GM23338 (cell line): ENCODE measurements at regions not wholly inside any gene's neighbourhood (a gene's known extent, or its start where the extent isn't known, plus 50 kb on each side); places are given as distances from the start of the nearest gene placed in this dataset.
A peak's percentile ranks its signal among the peaks of the same experiment; 100 is the strongest.

Experiments used
- ATAC-seq: fragments of 200-7000 bp; cut with Tn5 transposase; 3 replicates; pipeline ENCODE4 v1.9.1; 2020
- DNase-seq: peaks from one replicate; pipeline ENCODE4 v3.0.0-alpha.2; 2015; ENCODE audit warnings: low spot score
- H2AFZ ChIP-seq: fragments of 200-600 bp; sonication (generic); 2 replicates; pipeline ENCODE4 v1.8.0; 2016; ENCODE audit warnings: antibody characterized with exemption, mild to moderate bottlenecking, moderate library complexity
- H3F3A ChIP-seq: fragments of 200-600 bp; sonication (generic); replicated peaks from 2 replicates; pipeline ENCODE4 v1.8.0; 2017; ENCODE audit warnings: antibody characterized with exemption, mixed run types, low read depth
- H3K27ac ChIP-seq: fragments of 200-600 bp; sonication (generic); 2 replicates; pipeline ENCODE4 v1.6.1; 2016; ENCODE audit warnings: low read depth
- H3K27me3 ChIP-seq: fragments of 200-600 bp; sonication (generic); 2 replicates; pipeline ENCODE4 v1.8.0; 2016; ENCODE audit warnings: mild to moderate bottlenecking, mixed run types, moderate library complexity; ENCODE audit not compliant: insufficient read depth
- H3K36me3 ChIP-seq: fragments of 200-600 bp; sonication (generic); 2 replicates; pipeline ENCODE4 v1.8.0; 2016; ENCODE audit warnings: mild to moderate bottlenecking; ENCODE audit not compliant: insufficient read depth
- H3K4me1 ChIP-seq: fragments of 200-600 bp; sonication (generic); 2 replicates; pipeline ENCODE4 v1.8.0; 2016; ENCODE audit warnings: mild to moderate bottlenecking, moderate library complexity; ENCODE audit not compliant: insufficient read depth
- H3K4me2 ChIP-seq: fragments of 200-600 bp; sonication (generic); 2 replicates; pipeline ENCODE4 v1.7.1; 2017; ENCODE audit warnings: mixed run types
- H3K4me3 ChIP-seq: fragments of 200-600 bp; sonication (generic); 2 replicates; pipeline ENCODE4 v1.6.1; 2016; ENCODE audit warnings: mixed run types
- H3K79me2 ChIP-seq: fragments of 200-600 bp; sonication (generic); replicated peaks from 2 replicates; pipeline ENCODE4 v1.8.0; 2017; ENCODE audit warnings: mild to moderate bottlenecking; ENCODE audit not compliant: insufficient read depth
- H3K9me2 ChIP-seq: fragments of 200-600 bp; sonication (generic); 2 replicates; pipeline ENCODE4 v1.8.0; 2017; ENCODE audit not compliant: insufficient read depth
- H4K20me1 ChIP-seq: fragments of 200-600 bp; sonication (generic); replicated peaks from 2 replicates; pipeline ENCODE4 v1.8.0; 2017; ENCODE audit warnings: mild to moderate bottlenecking; ENCODE audit not compliant: insufficient read depth
- H3K27ac Mint-ChIP-seq: 2 replicates; pipeline ENCODE4 v1.8.0; 2020; ENCODE audit warnings: inconsistent platforms, mild to moderate bottlenecking, moderate library complexity, mixed read lengths
- H3K27me3 Mint-ChIP-seq: 3 replicates; pipeline ENCODE4 v1.8.0; 2022; ENCODE audit warnings: low read depth, mild to moderate bottlenecking, moderate library complexity, mixed read lengths, inconsistent platforms; ENCODE audit not compliant: insufficient read depth, poor library complexity
- H3K36me3 Mint-ChIP-seq: 3 replicates; pipeline ENCODE4 v1.8.0; 2021; ENCODE audit warnings: low read depth, mild to moderate bottlenecking, inconsistent platforms, moderate library complexity, mixed read lengths
- H3K4me1 Mint-ChIP-seq: 3 replicates; pipeline ENCODE4 v1.8.0; 2020; ENCODE audit warnings: mild to moderate bottlenecking, inconsistent platforms, mixed read lengths
- H3K4me3 Mint-ChIP-seq: 3 replicates; pipeline ENCODE4 v1.8.0; 2021; ENCODE audit warnings: moderate library complexity, mild to moderate bottlenecking, inconsistent platforms, mixed read lengths
- H3K9me3 Mint-ChIP-seq: 3 replicates; pipeline ENCODE4 v1.8.0; 2020; ENCODE audit warnings: moderate library complexity, mild to moderate bottlenecking, inconsistent platforms, mixed read lengths
- CREB1 ChIP-seq: fragments of 250-450 bp; sonication (Bioruptor Pico); IDR thresholded peaks from 2 replicates; pipeline ENCODE4 v1.5.0; 2020; ENCODE audit warnings: low read depth, mild to moderate bottlenecking, moderate library complexity
- EZH2 ChIP-seq: fragments of 200-600 bp; sonication (generic); IDR thresholded peaks from one replicate; pipeline ENCODE4 v1.8.0; 2017; ENCODE audit warnings: antibody characterized with exemption, mild to moderate bottlenecking, low read depth; ENCODE audit not compliant: unreplicated experiment
- EZH2phosphoT487 ChIP-seq: fragments of 200-600 bp; sonication (generic); IDR thresholded peaks from one replicate; pipeline ENCODE4 v1.8.1; 2018; ENCODE audit warnings: antibody characterized with exemption; ENCODE audit not compliant: unreplicated experiment
- JUNB ChIP-seq: IDR thresholded peaks from one replicate; pipeline ENCODE4 v1.6.1; 2016; ENCODE audit warnings: antibody characterized with exemption; ENCODE audit not compliant: unreplicated experiment
- NANOG ChIP-seq: IDR thresholded peaks from 2 replicates; pipeline ENCODE4 v1.6.1; 2016; ENCODE audit warnings: antibody characterized with exemption, borderline replicate concordance
- POLR2AphosphoS5 ChIP-seq: IDR thresholded peaks from 2 replicates; pipeline ENCODE4 v1.6.1; 2016; ENCODE audit warnings: antibody characterized with exemption, low read depth
- STAT1 ChIP-seq: IDR thresholded peaks from one replicate; pipeline ENCODE4 v1.6.1; 2016; ENCODE audit warnings: antibody characterized with exemption; ENCODE audit not compliant: unreplicated experiment
- ZNF114 ChIP-seq: fragments of 250-450 bp; sonication (Bioruptor Pico); IDR thresholded peaks from 2 replicates; pipeline ENCODE4 v1.5.0; 2020; ENCODE audit warnings: mild to moderate bottlenecking, moderate library complexity
- ZNF331 ChIP-seq: fragments of 250-450 bp; sonication (Bioruptor Pico); IDR thresholded peaks from 2 replicates; pipeline ENCODE4 v1.5.0; 2020; ENCODE audit warnings: low read depth, mild to moderate bottlenecking, moderate library complexity
- ZNF462 ChIP-seq: fragments of 250-450 bp; sonication (Bioruptor Pico); IDR thresholded peaks from 2 replicates; pipeline ENCODE4 v1.5.0; 2020; ENCODE audit warnings: mild to moderate bottlenecking, moderate library complexity
- TF ChIP-seq, protein P1 (sequence below), 2 experiments: fragments of 200-600 bp in 1 of 2; sonication (generic) in 1 of 2; conservative IDR thresholded peaks; 2 replicates each; pipeline versions ENCODE4 v1.5.1 to v1.6.1; 2016 to 2017; ENCODE audit warnings: antibody characterized with exemption in 2 of 2, low read depth in 2 of 2, mild to moderate bottlenecking in 2 of 2, moderate library complexity in 1 of 2
- TF ChIP-seq, protein P2 (sequence below): IDR thresholded peaks from one replicate; pipeline ENCODE4 v1.6.1; 2018; ENCODE audit warnings: antibody characterized with exemption; ENCODE audit not compliant: unreplicated experiment
- TF ChIP-seq, protein P3 (sequence below): IDR thresholded peaks from 2 replicates; pipeline ENCODE4 v1.6.1; 2016; ENCODE audit warnings: antibody characterized with exemption

- peaks cover 4% of the 10 kb centered on the region; the same call in 1 of the 2 replicates for H3K4me1 ChIP-seq
- TF ChIP-seq CREB1 (CRISPR knock-in tag), result no peak
- TF ChIP-seq, protein P1, sequence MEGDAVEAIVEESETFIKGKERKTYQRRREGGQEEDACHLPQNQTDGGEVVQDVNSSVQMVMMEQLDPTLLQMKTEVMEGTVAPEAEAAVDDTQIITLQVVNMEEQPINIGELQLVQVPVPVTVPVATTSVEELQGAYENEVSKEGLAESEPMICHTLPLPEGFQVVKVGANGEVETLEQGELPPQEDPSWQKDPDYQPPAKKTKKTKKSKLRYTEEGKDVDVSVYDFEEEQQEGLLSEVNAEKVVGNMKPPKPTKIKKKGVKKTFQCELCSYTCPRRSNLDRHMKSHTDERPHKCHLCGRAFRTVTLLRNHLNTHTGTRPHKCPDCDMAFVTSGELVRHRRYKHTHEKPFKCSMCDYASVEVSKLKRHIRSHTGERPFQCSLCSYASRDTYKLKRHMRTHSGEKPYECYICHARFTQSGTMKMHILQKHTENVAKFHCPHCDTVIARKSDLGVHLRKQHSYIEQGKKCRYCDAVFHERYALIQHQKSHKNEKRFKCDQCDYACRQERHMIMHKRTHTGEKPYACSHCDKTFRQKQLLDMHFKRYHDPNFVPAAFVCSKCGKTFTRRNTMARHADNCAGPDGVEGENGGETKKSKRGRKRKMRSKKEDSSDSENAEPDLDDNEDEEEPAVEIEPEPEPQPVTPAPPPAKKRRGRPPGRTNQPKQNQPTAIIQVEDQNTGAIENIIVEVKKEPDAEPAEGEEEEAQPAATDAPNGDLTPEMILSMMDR (conservative IDR thresholded peaks at IDR 0.05; ENCODE audit: low read depth in 2 of 2), result no peak
- TF ChIP-seq ZNF331 (CRISPR knock-in tag), result no peak
- no peak for TF ChIP-seq POLR2AphosphoS5
- TF ChIP-seq STAT1, result no peak
- TF ChIP-seq, protein P2, sequence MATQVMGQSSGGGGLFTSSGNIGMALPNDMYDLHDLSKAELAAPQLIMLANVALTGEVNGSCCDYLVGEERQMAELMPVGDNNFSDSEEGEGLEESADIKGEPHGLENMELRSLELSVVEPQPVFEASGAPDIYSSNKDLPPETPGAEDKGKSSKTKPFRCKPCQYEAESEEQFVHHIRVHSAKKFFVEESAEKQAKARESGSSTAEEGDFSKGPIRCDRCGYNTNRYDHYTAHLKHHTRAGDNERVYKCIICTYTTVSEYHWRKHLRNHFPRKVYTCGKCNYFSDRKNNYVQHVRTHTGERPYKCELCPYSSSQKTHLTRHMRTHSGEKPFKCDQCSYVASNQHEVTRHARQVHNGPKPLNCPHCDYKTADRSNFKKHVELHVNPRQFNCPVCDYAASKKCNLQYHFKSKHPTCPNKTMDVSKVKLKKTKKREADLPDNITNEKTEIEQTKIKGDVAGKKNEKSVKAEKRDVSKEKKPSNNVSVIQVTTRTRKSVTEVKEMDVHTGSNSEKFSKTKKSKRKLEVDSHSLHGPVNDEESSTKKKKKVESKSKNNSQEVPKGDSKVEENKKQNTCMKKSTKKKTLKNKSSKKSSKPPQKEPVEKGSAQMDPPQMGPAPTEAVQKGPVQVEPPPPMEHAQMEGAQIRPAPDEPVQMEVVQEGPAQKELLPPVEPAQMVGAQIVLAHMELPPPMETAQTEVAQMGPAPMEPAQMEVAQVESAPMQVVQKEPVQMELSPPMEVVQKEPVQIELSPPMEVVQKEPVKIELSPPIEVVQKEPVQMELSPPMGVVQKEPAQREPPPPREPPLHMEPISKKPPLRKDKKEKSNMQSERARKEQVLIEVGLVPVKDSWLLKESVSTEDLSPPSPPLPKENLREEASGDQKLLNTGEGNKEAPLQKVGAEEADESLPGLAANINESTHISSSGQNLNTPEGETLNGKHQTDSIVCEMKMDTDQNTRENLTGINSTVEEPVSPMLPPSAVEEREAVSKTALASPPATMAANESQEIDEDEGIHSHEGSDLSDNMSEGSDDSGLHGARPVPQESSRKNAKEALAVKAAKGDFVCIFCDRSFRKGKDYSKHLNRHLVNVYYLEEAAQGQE, result no peak
- no peak for TF ChIP-seq ZNF114 (CRISPR knock-in tag)
- TF ChIP-seq EZH2, result no peak
- TF ChIP-seq, protein P3, sequence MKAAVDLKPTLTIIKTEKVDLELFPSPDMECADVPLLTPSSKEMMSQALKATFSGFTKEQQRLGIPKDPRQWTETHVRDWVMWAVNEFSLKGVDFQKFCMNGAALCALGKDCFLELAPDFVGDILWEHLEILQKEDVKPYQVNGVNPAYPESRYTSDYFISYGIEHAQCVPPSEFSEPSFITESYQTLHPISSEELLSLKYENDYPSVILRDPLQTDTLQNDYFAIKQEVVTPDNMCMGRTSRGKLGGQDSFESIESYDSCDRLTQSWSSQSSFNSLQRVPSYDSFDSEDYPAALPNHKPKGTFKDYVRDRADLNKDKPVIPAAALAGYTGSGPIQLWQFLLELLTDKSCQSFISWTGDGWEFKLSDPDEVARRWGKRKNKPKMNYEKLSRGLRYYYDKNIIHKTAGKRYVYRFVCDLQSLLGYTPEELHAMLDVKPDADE, result no peak
- no peak for TF ChIP-seq NANOG
- TF ChIP-seq ZNF462, result no peak
- TF ChIP-seq EZH2phosphoT487, result no peak
- TF ChIP-seq JUNB, result no peak
- ATAC-seq (no peak), DNase-seq (no peak)
- H3K27ac ChIP-seq, result no peak overlapping the region
- Mint-ChIP-seq H3K36me3 (no peaks in the 10 kb centered on the region), H3K27me3 (peaks cover 3% of the 10 kb centered on the region), H3K9me3 (no peaks in the 10 kb centered on the region), H3K4me3 (no peak overlapping the region), H3K27ac (peak overlapping the region; percentile 83), H3K4me1 (peaks cover 29% of the 10 kb centered on the region)
- H3K27me3 ChIP-seq, result no peaks in the 10 kb centered on the region
- no peaks in the 10 kb centered on the region for H3K9me2 ChIP-seq
- no peaks in the 10 kb centered on the region for H3K79me2 ChIP-seq
- no peaks in the 10 kb centered on the region for H4K20me1 ChIP-seq
- H2AFZ ChIP-seq, result 0 out of 2 replicates have a peak overlapping the region, but pooled peaks have one; percentile 63
- H3K36me3 ChIP-seq, result no peaks in the 10 kb centered on the region
- H3K4me3 ChIP-seq, result no peak overlapping the region
- no peaks in the 10 kb centered on the region for H3F3A ChIP-seq
- no peak overlapping the region for H3K4me2 ChIP-seq
Measured at GRCh38 chrX:39764441-39764914, 333.3 kb downstream of the BCOR start.
